ENCODE measurements at regions not wholly inside any gene's neighbourhood (a gene's known extent, or its start where the extent isn't known, plus 50 kb on each side); places are given as distances from the start of the nearest gene placed in this dataset.

DNA sequence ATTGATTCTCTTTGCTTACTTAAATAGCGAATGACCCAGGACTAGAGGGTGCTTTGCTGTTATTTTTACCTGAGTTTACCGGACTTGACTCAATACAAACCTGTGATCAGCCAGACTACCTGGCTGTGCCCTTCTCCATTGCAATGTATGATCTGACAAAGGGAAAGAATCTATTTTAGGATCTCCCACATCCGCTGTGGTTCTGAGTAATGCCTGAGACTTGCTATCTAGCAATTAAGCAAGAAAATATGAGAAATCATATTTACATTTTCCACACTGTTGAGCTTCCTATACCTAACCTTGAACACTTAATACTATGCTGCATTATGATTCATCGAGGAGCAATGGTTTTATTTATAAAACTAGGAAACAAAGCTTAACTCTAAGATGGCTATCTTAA, 215.2 kb downstream of the RAD51AP2 start:
- Histone ChIP-seq H2AK5ac (ENCODE audit: low read length, severe bottlenecking) (no peak overlapping the region), H3K9me3 (ENCODE audit: control insufficient read depth, low read length) (no peaks in the 10 kb centered on the region), H3K27ac (ENCODE audit: low read length, poor library complexity, severe bottlenecking) (peak overlapping the region; percentile 21), H3K4me2 (ENCODE audit: low read length, poor library complexity, severe bottlenecking) (no peak overlapping the region), H4K8ac (ENCODE audit: low read length) (no peak overlapping the region), H3K79me1 (replicated peaks; ENCODE audit: low read length, poor library complexity, severe bottlenecking) (no peaks in the 10 kb centered on the region), H4K91ac (ENCODE audit: low read length) (no peak overlapping the region), H3K23ac (ENCODE audit: low read length in 2 of 2) (no peak overlapping the region), H2BK12ac (ENCODE audit: low read length in 2 of 2) (no peak overlapping the region), H3K4me3 (ENCODE audit: insufficient read depth in 1 of 2, low read depth in 1 of 2, low read length in 2 of 2) (no peak overlapping the region), H3K4ac (ENCODE audit: low read depth in 1 of 2, low read length in 2 of 2) (no peak overlapping the region), H3K18ac (ENCODE audit: low read depth in 1 of 2, low read length in 2 of 2) (no peak overlapping the region), H2BK5ac (ENCODE audit: low read depth, low read length, poor library complexity, severe bottlenecking) (no peak overlapping the region), H2AFZ (ENCODE audit: low read depth, low read length) (no peak overlapping the region), H3K9ac (ENCODE audit: low read length) (no peak overlapping the region), H3K27me3 (ENCODE audit: control insufficient read depth in 1 of 2, insufficient read depth in 1 of 2, low read length in 2 of 2) (no peaks in the 10 kb centered on the region), H3K36me3 (ENCODE audit: control insufficient read depth in 1 of 2, insufficient read depth in 2 of 2, low read depth in 1 of 2, low read length in 2 of 2) (no peaks in the 10 kb centered on the region), H2BK15ac (ENCODE audit: low read depth, poor library complexity, severe bottlenecking) (no peak overlapping the region), H3K14ac (ENCODE audit: low read length in 2 of 2) (no peak overlapping the region), H2BK120ac (ENCODE audit: low read depth, low read length) (no peak overlapping the region), H3K4me1 (ENCODE audit: control insufficient read depth, insufficient read depth, low read depth, low read length) (peaks cover 2% of the 10 kb centered on the region)
- peak; percentile 54 for DNase-seq
- 83% methylated on average over 3 of the region's 4 CpGs for WGBS

DNA sequence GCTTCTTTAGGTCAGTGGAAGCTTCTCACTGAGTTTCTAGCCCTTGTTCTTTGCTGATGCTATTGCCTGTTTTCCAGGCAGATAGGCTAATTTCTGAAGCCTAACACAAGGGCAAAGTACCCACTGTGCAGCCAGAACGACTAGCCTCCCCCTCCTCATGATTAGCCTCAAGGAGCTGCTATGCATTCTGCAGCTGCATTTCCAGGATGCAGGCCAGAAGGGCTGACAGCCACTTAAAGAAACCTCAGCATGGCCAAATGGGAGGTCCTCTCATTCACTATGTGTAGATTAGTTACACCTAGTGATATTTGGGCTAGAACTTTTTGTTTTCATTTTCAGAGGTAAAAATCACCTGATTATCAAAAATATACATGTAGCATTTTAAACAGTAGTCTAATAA, 216.0 kb downstream of the RAD51AP2 start:
- no peak overlapping the region for H3K14ac ChIP-seq (ENCODE audit: low read length in 2 of 2)
- no peak overlapping the region for H3K18ac ChIP-seq (ENCODE audit: low read depth in 1 of 2, low read length in 2 of 2)
- H2BK12ac ChIP-seq (ENCODE audit: low read length in 2 of 2) = no peak overlapping the region
- no peak overlapping the region for H4K91ac ChIP-seq (ENCODE audit: low read length)
- no peaks in the 10 kb centered on the region for H3K79me1 ChIP-seq (replicated peaks; ENCODE audit: low read length, poor library complexity, severe bottlenecking)
- H3K4ac ChIP-seq (ENCODE audit: low read depth in 1 of 2, low read length in 2 of 2) = no peak overlapping the region
- no peak overlapping the region for H4K8ac ChIP-seq (ENCODE audit: low read length)
- no peak overlapping the region for H2BK5ac ChIP-seq (ENCODE audit: low read depth, low read length, poor library complexity, severe bottlenecking)
- no peak overlapping the region for H3K4me3 ChIP-seq (ENCODE audit: insufficient read depth in 1 of 2, low read depth in 1 of 2, low read length in 2 of 2)
- no peaks in the 10 kb centered on the region for H3K27me3 ChIP-seq (ENCODE audit: control insufficient read depth in 1 of 2, insufficient read depth in 1 of 2, low read length in 2 of 2)
- 10% methylated on average over 1 of the region's 1 CpG for WGBS
- H3K4me1 ChIP-seq (ENCODE audit: control insufficient read depth, insufficient read depth, low read depth, low read length) = peaks cover 2% of the 10 kb centered on the region
- no peaks in the 10 kb centered on the region for H3K9me3 ChIP-seq (ENCODE audit: control insufficient read depth, low read length)
- H2AK5ac ChIP-seq (ENCODE audit: low read length, severe bottlenecking) = no peak overlapping the region
- no peak overlapping the region for H3K27ac ChIP-seq (ENCODE audit: low read length, poor library complexity, severe bottlenecking)
- no peak overlapping the region for H3K23ac ChIP-seq (ENCODE audit: low read length in 2 of 2)
- H2AFZ ChIP-seq (ENCODE audit: low read depth, low read length) = no peak overlapping the region
- DNase-seq = no peak
- H3K36me3 ChIP-seq (ENCODE audit: control insufficient read depth in 1 of 2, insufficient read depth in 2 of 2, low read depth in 1 of 2, low read length in 2 of 2) = no peaks in the 10 kb centered on the region
- H3K4me2 ChIP-seq (ENCODE audit: low read length, poor library complexity, severe bottlenecking) = no peak overlapping the region
- no peak overlapping the region for H2BK120ac ChIP-seq (ENCODE audit: low read depth, low read length)
- no peak overlapping the region for H3K9ac ChIP-seq (ENCODE audit: low read length)
- H2BK15ac ChIP-seq (ENCODE audit: low read depth, poor library complexity, severe bottlenecking) = no peak overlapping the region

DNA sequence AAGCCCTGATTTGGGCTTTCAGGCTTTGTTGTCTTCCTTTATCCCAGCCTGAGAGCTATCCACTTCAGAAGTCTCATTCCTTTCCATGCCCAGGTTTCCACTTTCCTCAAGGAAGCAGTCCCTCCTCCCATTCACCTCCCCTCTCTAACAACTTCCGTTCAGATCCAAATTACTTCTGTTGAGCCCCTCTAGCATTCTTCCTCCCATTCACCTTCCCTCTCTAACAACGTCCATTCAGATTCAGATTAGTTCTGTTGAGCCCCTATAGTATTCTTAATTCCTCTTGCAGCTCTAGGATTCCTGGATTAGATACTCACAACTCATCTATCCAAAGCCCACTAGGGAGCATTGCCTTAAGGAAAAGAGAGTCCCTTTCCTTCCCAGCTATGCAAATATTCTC, 216.8 kb downstream of the RAD51AP2 start:
- Histone ChIP-seq H3K4me2 (ENCODE audit: low read length, poor library complexity, severe bottlenecking) (no peak overlapping the region), H2BK15ac (ENCODE audit: low read depth, poor library complexity, severe bottlenecking) (no peak overlapping the region), H2BK12ac (ENCODE audit: low read length in 2 of 2) (no peak overlapping the region), H3K14ac (ENCODE audit: low read length in 2 of 2) (no peak overlapping the region), H4K91ac (ENCODE audit: low read length) (no peak overlapping the region), H2AFZ (ENCODE audit: low read depth, low read length) (no peak overlapping the region), H2AK5ac (ENCODE audit: low read length, severe bottlenecking) (no peak overlapping the region), H3K23ac (ENCODE audit: low read length in 2 of 2) (no peak overlapping the region), H3K27ac (ENCODE audit: low read length, poor library complexity, severe bottlenecking) (no peak overlapping the region), H2BK120ac (ENCODE audit: low read depth, low read length) (no peak overlapping the region), H3K4ac (ENCODE audit: low read depth in 1 of 2, low read length in 2 of 2) (no peak overlapping the region), H3K9me3 (ENCODE audit: control insufficient read depth, low read length) (no peaks in the 10 kb centered on the region), H2BK5ac (ENCODE audit: low read depth, low read length, poor library complexity, severe bottlenecking) (no peak overlapping the region), H3K79me1 (replicated peaks; ENCODE audit: low read length, poor library complexity, severe bottlenecking) (no peaks in the 10 kb centered on the region), H3K4me3 (ENCODE audit: insufficient read depth in 1 of 2, low read depth in 1 of 2, low read length in 2 of 2) (no peak overlapping the region), H3K9ac (ENCODE audit: low read length) (no peak overlapping the region), H3K4me1 (ENCODE audit: control insufficient read depth, insufficient read depth, low read depth, low read length) (peaks cover 2% of the 10 kb centered on the region), H3K18ac (ENCODE audit: low read depth in 1 of 2, low read length in 2 of 2) (no peak overlapping the region), H3K27me3 (ENCODE audit: control insufficient read depth in 1 of 2, insufficient read depth in 1 of 2, low read length in 2 of 2) (no peaks in the 10 kb centered on the region), H3K36me3 (ENCODE audit: control insufficient read depth in 1 of 2, insufficient read depth in 2 of 2, low read depth in 1 of 2, low read length in 2 of 2) (no peaks in the 10 kb centered on the region), H4K8ac (ENCODE audit: low read length) (no peak overlapping the region)
- 63% methylated on average over 2 of the region's 2 CpGs for WGBS
- DNase-seq = no peak

DNA sequence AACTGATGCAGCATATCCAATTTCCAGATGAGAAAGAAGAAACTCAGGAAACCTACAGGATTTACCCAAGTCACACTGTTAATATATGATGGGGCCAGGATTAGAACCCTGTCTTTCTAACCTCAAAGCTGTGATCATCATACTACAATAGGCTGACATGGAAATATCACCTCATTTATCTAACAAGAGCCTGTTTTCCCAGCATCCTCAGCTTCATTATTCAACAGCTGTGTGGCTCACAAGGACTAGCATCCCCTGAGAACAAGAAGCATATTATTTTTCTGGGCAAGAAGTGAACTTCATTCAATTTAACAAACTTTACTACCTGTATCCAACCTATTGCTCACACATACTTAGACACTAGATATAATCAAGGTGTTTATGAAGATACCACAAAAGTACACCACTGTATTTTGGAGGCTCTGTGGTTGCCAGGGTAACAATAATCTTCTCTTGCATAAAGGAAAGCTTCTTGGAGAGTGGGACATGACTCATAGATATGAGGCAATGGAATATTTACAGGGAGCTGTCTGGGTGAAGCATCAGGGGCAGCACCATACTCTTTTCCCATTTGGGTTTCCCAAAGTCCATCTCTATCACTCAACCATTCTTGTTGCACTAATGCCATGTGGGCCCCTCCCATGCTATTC, 218.2 kb downstream of the RAD51AP2 start:
- Histone ChIP-seq H2AFZ (ENCODE audit: low read depth, low read length) (no peak overlapping the region), H3K4me2 (ENCODE audit: low read length, poor library complexity, severe bottlenecking) (no peak overlapping the region), H3K36me3 (ENCODE audit: control insufficient read depth in 1 of 2, insufficient read depth in 2 of 2, low read depth in 1 of 2, low read length in 2 of 2) (no peaks in the 10 kb centered on the region), H4K8ac (ENCODE audit: low read length) (no peak overlapping the region), H2BK12ac (ENCODE audit: low read length in 2 of 2) (no peak overlapping the region), H3K4me1 (ENCODE audit: control insufficient read depth, insufficient read depth, low read depth, low read length) (peaks cover 2% of the 10 kb centered on the region), H3K27ac (ENCODE audit: low read length, poor library complexity, severe bottlenecking) (no peak overlapping the region), H3K9ac (ENCODE audit: low read length) (peak overlapping the region; percentile 28), H3K18ac (ENCODE audit: low read depth in 1 of 2, low read length in 2 of 2) (no peak overlapping the region), H3K79me1 (replicated peaks; ENCODE audit: low read length, poor library complexity, severe bottlenecking) (no peaks in the 10 kb centered on the region), H2BK15ac (ENCODE audit: low read depth, poor library complexity, severe bottlenecking) (no peak overlapping the region), H2BK120ac (ENCODE audit: low read depth, low read length) (no peak overlapping the region), H2BK5ac (ENCODE audit: low read depth, low read length, poor library complexity, severe bottlenecking) (no peak overlapping the region), H3K27me3 (ENCODE audit: control insufficient read depth in 1 of 2, insufficient read depth in 1 of 2, low read length in 2 of 2) (no peaks in the 10 kb centered on the region), H3K23ac (ENCODE audit: low read length in 2 of 2) (no peak overlapping the region), H2AK5ac (ENCODE audit: low read length, severe bottlenecking) (peak overlapping the region; percentile 37), H4K91ac (ENCODE audit: low read length) (no peak overlapping the region), H3K14ac (ENCODE audit: low read length in 2 of 2) (no peak overlapping the region), H3K4me3 (ENCODE audit: insufficient read depth in 1 of 2, low read depth in 1 of 2, low read length in 2 of 2) (no peak overlapping the region), H3K4ac (ENCODE audit: low read depth in 1 of 2, low read length in 2 of 2) (no peak overlapping the region), H3K9me3 (ENCODE audit: control insufficient read depth, low read length) (no peaks in the 10 kb centered on the region)
- DNase-seq = peak; percentile 88

Measured in mesenchymal stem cell (in vitro differentiated cells and primary cell).